ENCODE measurements at regions not wholly inside any gene's neighbourhood (a gene's known extent, or its start where the extent isn't known, plus 50 kb on each side); places are given as distances from the start of the nearest gene placed in this dataset.

- no peak for TF ChIP-seq CTCF (IDR thresholded peaks at IDR 0.05; ENCODE audit: unreplicated experiment)
- H3K9me3 Mint-ChIP-seq (ENCODE audit: low read depth) = no peaks in the 10 kb centered on the region
- no peaks in the 10 kb centered on the region for H3K4me1 Mint-ChIP-seq (ENCODE audit: low read depth)
- H3K27me3 Mint-ChIP-seq = no peaks in the 10 kb centered on the region
- no peak overlapping the region for H3K27ac Mint-ChIP-seq
- H3K36me3 Mint-ChIP-seq (ENCODE audit: insufficient read depth) = no peaks in the 10 kb centered on the region
- DNase-seq (ENCODE audit: low spot score, unreplicated experiment) = no peak
- H3K4me3 Mint-ChIP-seq (ENCODE audit: low read depth) = no peak overlapping the region
These were observed 332.9 kb downstream of the COG6 start for GRCh38 chr13:39988351-39988750.

- no peak for DNase-seq (ENCODE audit: low spot score, unreplicated experiment)
- no peaks in the 10 kb centered on the region for H3K4me1 Mint-ChIP-seq (ENCODE audit: low read depth)
- no peak overlapping the region for H3K27ac Mint-ChIP-seq
- no peaks in the 10 kb centered on the region for H3K36me3 Mint-ChIP-seq (ENCODE audit: insufficient read depth)
- H3K4me3 Mint-ChIP-seq (ENCODE audit: low read depth) = no peak overlapping the region
- H3K27me3 Mint-ChIP-seq = peaks cover 7% of the 10 kb centered on the region
- no peak for TF ChIP-seq CTCF (IDR thresholded peaks at IDR 0.05; ENCODE audit: unreplicated experiment)
- no peaks in the 10 kb centered on the region for H3K9me3 Mint-ChIP-seq (ENCODE audit: low read depth)
These were observed 342.7 kb downstream of the COG6 start for GRCh38 chr13:39998166-39998565.

- DNase-seq (ENCODE audit: low spot score, unreplicated experiment) = no peak
- Mint-ChIP-seq H3K27me3 (no peaks in the 10 kb centered on the region), H3K27ac (no peak overlapping the region), H3K4me3 (ENCODE audit: low read depth) (no peak overlapping the region), H3K4me1 (ENCODE audit: low read depth) (no peaks in the 10 kb centered on the region), H3K9me3 (ENCODE audit: low read depth) (no peaks in the 10 kb centered on the region), H3K36me3 (ENCODE audit: insufficient read depth) (no peaks in the 10 kb centered on the region)
- TF ChIP-seq CTCF (IDR thresholded peaks at IDR 0.05; ENCODE audit: unreplicated experiment) = no peak
These were observed 346.6 kb downstream of the COG6 start for GRCh38 chr13:40002016-40002415.

GRCh38 chr13:40013554-40013953, 358.1 kb downstream of the COG6 start:
- DNase-seq (ENCODE audit: low spot score, unreplicated experiment) = no peak
- no peak for TF ChIP-seq CTCF (IDR thresholded peaks at IDR 0.05; ENCODE audit: unreplicated experiment)
- Mint-ChIP-seq H3K4me3 (ENCODE audit: low read depth) (no peak overlapping the region), H3K27ac (no peak overlapping the region), H3K9me3 (ENCODE audit: low read depth) (peaks cover 9% of the 10 kb centered on the region), H3K36me3 (ENCODE audit: insufficient read depth) (no peaks in the 10 kb centered on the region), H3K27me3 (no peaks in the 10 kb centered on the region), H3K4me1 (ENCODE audit: low read depth) (peaks cover 4% of the 10 kb centered on the region)

GRCh38 chr13:40016953-40017660, 361.6 kb downstream of the COG6 start:
- Mint-ChIP-seq H3K9me3 (ENCODE audit: low read depth) (no peaks in the 10 kb centered on the region), H3K4me1 (ENCODE audit: low read depth) (peaks cover 2% of the 10 kb centered on the region), H3K4me3 (ENCODE audit: low read depth) (no peak overlapping the region), H3K27ac (no peak overlapping the region), H3K27me3 (no peaks in the 10 kb centered on the region), H3K36me3 (ENCODE audit: insufficient read depth) (no peaks in the 10 kb centered on the region)
- no peak for DNase-seq (ENCODE audit: low spot score, unreplicated experiment)
- no peak for TF ChIP-seq CTCF (IDR thresholded peaks at IDR 0.05; ENCODE audit: unreplicated experiment)
